CD4-positive, alpha-beta T cell treated with Interleukin-6 for 4 hours (primary cell): ENCODE measurements at regions not wholly inside any gene's neighbourhood (a gene's known extent, or its start where the extent isn't known, plus 50 kb on each side); places are given as distances from the start of the nearest gene placed in this dataset.

Experiments used
- DNase-seq: peaks from one replicate; pipeline ENCODE4 v3.0.0-alpha.2; 2020; ENCODE audit warnings: mixed read lengths

DNA sequence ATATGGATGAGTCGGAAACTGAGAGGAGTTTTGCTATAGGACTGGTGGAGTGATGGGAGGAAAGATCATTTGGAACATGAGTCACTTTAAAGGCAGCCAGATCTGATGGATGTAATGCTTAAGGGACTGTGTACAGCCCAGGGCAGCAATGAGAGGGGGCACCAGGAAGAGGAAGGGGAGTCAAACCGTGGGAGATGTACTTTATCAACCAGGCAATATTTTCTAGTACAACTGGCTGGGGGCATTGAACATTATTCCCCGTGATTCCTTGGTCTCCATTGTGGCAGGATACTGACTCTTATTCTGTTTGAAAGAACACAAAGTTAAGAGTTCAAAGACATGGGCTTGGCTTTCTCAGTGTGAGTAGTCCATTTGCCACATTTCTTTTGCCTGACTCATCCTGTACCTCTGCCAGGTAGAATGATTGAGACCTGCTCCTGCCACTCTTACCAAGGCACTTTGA, 268.2 kb upstream of the NR5A2 start:
- DNase-seq = no peak

DNA sequence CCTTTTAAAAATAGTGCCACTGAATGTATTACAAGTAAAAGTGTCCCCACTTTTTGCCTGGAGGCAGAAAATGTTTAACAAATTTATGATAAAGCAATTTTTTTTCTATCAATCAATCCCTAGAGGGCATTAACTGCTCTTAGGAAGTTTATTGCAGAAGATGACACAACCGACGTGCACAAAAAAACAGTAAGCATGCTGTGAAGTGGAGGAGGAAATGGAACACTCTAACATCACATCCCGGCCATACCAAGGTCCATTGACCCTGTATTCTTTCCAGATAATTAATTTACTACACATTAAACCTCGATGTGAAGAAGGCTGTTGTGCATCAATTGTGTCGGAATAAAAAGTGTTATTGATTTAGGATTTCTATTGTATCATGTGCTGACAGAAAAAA, 264.9 kb upstream of the NR5A2 start:
- DNase-seq = no peak

DNA sequence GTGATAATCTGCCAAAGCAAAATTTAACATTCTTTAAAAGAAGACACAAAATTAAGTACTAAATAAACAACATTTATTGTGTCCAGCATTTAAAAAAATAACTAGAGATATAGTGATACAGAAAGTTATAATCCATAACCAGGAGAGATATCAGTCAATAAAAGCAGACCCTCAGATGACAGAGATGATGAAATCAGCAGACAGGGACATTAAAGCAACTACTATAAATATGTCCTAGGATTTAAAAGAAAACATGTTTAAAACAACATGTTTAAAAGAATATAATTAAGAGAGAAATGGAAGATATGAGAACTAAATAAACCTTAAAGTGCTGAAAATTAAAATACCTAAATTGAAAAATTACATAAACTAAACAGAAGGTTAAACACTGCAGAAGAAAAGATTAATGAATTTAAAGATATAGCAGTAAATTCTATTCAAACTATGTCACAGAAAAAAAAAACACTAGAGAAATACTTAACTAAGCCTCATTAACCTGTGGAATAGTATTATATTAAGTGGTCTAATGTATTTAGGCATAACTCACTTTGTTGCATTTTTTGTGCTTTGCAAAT, 261.2 kb upstream of the NR5A2 start:
- no peak for DNase-seq

DNA sequence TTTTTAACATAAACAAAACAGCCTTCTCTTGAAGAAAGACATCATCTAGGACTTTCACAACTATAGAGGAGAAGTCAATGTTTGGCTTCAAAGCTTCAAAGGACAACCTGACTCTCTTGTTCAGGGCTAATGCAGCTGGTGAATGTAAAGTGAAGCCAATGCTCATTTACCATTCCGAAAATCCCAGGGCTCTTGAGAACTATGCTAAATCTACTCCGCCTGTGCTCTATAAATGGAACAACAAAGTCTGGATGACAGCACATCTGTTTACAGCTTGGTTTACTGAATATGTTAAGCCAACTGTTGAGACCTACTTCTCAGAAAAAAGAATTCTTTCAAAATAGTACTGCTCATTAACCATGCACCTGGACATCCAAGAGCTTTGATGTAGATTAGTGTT, 259.8 kb upstream of the NR5A2 start:
- no peak for DNase-seq

DNA sequence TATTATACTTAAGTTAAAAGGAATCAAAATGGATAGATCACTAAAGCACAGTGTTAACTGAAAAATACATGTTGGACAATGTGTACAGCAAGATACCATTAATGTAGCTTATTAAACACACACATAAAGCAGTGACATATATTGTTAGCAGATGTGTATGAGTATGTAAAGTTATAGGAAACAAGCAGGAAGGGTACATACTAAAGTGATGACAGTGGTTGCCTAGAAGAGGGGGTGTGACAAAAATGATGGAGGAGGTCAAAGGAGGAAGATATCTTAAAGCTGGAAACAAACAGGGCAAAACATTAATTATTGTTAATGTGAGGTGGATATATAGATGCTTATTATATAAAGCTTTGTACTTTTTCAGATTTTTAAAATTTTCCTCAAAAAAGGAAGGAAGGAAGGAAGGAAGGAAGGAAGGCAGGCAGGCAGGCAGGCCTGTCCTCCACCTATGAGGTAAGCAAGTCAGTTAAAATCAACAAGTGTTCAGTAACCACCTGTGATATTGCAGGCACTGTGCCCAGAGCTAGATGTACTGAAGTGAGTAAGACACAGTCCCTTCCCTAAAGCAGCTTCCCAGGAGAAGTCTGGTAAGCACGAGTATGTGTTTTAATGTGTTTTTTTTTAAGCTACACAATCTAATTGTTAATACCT, 252.9 kb upstream of the NR5A2 start:
- no peak for DNase-seq

DNA sequence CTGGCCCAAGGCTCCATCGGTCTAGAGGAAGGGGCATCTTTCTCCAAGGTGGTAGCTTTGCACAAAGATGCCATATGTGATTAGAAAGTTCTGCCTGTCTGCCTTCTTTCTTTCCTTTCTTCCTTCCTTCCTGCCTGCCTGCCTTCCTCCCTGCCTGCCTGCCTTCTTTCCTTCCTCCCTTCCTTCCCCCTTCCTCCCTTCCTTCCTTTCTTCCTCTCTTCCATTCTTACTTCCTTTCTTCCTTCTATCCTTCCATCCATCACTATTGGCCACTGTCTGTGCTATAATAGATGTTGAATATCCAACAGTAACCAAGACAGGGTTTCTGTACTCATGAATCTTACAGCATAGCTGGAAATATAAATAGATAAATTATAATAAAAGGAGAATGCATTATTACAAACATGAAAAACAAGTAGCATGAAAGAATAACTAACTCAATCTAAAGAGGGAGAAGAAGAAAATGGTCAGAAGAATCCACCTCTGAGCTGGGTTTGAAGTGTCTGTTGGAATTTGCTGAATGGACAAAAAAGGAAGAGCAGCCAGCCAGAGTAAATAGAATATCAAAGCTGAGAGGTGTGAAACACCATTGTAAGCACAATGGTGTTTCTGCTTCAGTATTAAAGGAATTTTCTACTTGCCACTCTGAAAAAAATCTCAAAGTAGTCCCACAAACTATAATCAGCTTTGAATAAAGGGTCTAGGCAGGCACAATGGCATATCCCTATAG, 250.6 kb upstream of the NR5A2 start:
- no peak for DNase-seq

DNA sequence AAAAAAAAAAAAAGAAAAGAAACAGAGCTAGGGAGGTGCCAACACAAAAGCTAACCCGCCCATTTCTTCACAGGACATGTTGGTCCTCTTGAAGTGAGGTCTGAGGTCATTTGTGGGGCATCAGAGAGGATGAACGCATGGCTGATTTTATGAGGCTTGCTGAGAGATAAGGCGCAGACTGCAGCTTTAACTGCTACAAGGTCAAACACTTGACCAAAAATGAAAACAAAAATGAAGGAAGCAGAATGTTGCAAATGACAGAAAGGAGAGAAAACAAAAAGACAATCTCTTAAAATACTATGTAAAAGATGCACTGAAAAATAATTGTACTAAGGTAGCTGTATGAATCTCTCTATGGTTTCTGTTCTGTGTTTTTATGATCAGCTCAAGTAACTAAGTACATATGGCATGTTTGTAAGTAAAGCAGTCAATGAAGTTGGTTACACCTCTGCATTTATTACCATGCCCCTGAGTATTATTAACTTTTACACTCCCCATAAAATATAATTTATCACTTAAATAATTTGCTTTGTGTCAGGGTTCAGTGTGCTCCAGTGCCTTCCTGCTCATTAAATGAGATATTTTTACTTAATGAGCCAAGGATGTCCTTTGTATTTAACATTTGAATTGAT, 249.1 kb upstream of the NR5A2 start:
- DNase-seq = no peak

DNA sequence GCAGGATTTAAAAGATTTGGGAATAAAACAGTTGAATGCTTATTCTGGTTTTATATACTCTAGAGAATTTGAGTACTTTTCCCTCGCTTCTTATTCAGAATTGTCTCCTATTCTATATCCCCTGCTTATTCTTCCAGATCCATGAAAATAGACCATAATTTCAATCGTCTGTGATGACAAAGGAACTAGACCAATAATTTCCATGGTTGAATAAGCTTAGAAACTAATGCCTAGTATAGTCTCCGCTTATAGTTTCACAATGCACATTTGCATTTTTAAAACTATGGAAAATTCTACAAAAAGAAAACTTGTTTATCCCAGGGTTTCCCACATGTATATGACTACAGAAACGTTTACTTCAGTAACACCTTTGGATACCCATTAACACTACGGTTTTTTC, 247.4 kb upstream of the NR5A2 start:
- DNase-seq = no peak

DNA sequence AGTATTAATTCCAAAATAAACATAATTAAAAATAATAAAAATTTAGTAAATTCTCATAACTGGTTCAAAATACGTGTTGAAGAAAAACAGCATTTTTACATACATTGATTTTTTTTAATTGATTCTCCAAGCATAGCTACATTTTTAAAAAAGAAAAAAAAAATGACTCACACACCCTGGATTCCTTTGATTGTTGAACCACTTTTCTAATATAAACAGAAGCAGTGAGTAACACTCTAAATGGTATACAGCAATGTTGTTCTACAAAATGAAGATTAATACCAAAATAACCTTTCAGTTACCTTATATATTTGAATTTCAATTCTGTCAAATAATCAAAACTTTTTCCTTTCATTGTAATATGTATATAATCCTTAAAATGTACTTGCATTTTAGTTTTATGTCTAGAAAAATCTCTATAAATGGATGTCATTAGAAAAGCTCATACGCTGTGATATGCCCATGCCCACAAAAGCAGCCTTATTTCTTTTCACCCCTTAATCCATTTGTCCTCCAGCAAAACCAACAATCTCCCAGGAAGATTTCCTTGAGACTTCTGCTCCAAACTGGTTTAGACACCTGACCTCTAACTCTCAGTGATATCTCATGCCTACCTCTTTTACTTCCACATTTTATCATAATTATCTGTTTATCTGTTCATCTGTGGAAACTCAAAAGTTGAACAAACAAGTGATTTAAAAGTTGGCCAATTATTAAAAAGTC, 246.4 kb upstream of the NR5A2 start:
- no peak for DNase-seq

DNA sequence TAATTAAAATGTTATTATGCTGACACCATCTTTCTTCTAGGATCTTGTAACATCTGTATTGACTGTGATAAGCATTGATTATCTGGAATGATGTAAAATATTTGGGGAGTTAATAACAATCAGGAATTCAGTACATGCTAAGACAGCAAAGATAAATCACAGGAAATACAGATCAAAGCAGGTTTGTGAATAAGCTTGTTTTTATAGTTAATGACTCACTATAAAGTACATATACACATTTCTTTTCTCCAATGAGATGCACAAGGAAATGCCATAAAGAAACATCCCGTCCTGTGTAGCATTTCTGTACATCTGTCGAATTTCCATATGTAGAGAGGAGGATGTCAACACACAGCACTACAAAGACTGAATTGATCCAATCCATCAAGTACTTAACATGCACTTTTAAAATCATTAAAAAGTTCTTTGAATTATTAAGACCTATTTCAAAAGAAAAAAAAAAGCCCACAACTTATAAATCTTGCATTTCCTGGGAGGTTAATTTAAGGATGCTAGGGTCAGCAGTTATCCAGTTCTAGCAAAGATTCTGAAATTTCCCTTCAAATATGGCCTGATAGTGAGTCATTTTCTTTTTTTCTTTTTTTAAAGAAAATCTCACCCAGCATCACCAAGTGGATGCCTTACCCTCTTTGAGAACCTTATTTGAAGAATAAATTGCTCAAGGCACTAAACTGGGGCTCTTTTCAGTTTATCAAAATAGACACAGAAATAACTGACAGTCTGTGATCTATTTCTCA, 243.2 kb upstream of the NR5A2 start:
- DNase-seq = no peak

DNA sequence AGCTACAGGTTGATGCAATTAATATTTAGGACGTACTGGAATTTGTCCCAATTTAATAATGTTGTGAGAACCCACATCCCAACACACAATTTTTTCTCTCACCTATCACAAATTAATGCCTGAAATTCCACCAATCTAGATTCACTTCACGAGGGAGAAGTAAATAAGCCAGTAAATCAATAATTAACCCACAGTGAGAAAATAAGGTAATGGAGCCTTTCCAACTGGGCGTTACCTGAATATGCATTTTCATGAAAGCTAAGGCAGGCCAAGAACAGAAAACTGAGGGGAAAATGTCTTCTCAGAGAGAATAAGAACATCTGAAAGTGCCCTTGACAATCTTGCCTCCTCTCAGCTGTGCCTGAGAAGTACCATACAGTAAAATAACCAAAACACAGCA, 240.8 kb upstream of the NR5A2 start:
- DNase-seq = no peak

DNA sequence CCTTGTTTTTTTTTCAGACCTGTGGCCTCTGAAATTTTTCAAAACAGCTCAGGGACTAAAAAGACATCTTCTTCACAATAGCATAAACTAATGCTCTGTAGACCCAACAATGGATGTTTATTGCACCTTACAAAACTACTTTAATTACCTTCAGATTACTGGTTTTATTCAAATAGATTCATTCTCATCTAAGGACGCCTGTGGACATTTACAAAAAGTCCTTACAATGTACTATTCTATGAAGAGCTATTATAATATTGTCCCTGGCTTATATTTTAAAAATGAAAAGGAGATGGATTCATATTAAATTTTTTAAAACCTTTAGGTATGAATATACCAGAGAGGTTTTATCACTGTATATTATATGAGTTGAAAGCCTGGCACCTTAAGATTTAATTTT, 238.4 kb upstream of the NR5A2 start:
- DNase-seq = no peak

DNA sequence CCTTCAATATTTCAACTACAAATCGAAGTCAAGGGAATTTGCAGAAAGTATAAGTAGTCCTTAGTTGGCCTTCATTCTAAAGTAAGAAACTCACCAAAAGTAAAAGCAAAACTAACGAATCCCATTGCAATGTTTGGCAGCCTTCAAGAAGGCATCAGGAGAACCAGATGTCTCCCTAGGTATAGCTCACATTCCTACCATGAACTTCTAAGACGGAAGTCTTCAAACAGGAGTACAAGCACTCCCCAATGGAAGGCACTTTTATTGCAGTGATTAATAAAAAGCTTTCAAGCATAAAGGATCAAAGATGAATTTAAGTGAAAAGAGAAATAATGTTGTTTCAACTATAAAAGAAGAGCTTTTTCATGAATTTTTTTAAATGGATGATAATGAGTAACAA, 236.0 kb upstream of the NR5A2 start:
- no peak for DNase-seq

DNA sequence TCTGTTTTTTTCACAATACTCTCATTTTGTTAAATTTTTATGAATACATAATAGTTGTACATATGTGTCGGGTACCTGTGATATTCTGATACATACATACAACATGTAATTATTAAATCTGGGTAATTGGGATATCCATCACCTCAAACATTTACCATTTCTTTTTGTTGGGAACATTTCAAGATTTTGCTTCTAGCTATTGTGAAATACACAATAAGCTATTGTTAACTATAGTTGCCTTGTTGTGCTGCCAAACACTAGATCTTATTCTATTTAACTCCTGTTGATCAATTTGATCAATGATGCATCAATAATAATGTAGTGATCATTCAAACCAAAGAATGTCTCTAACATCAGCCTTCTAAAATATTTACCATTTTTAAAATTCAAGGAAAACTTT, 234.6 kb upstream of the NR5A2 start:
- DNase-seq = no peak

DNA sequence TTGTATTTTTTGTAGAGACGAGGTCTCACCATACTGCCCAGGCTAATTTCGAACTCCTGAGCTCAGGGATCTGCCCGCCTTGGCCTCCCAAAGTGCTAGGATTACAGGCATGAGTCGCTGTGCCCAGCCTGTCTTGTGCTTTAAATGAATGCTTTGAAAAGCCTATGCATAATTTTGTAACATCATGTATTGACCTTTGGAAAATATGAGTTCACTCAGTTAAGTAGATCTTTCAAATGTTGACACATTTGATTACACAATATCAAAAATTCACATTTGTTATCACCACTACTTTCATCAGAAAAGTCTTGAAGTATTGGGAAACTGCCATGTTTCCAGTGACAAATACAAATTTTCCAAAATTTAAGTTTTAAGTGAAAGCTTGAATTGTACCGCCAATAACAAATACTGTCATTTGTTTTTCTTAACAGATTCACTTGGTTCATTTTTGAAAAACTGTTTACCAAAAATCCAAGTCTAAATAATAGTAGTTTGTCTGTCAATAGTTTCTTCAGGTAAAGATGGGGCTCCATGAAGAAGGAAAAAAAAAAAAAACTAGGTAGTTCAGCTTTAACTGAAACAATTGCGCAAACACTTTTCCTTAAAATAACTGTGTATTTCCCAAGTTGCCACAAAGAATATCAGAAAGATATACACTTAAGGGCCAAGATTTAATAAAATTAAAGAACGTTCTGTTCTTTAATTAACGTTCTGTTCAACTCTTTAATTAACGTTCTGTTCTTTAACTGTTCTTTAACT, 233.2 kb upstream of the NR5A2 start:
- DNase-seq = no peak

DNA sequence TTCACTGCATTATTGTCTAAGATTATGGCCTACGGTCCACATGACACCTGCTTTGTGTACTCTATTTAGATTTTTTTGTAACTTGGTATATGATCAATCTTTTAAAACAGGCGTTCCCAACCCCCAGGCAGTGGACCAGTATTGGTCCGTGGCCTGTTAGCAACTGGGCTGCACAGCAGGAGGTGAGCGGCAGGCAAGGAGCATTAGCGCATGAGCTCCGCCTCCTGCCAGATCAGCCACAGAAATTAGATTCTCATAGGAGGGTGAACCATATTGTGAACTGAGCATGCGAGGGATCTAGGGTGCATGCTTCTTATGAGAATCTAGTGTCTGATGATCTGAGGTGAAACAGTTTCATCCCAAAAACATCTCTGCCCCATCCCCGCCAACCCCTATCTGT, 228.4 kb upstream of the NR5A2 start:
- no peak for DNase-seq

DNA sequence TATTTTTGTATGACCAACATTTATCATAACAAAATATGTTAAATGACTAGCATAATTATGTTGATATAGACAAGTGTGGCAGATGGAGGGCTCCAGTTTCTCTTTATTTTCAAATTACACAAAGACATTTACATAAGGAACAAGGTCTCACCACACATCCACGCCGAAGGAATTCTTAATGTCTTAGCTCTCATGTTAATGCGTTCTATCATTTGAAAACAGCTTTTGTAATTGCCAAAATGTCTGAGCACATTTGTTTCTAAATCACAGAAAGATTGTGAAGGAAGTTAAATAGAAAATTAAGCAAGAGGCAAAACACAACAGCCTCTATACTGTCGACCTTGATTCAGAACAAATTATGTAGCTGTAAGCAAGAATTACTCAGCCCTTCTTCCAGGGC, 223.0 kb upstream of the NR5A2 start:
- DNase-seq = no peak

DNA sequence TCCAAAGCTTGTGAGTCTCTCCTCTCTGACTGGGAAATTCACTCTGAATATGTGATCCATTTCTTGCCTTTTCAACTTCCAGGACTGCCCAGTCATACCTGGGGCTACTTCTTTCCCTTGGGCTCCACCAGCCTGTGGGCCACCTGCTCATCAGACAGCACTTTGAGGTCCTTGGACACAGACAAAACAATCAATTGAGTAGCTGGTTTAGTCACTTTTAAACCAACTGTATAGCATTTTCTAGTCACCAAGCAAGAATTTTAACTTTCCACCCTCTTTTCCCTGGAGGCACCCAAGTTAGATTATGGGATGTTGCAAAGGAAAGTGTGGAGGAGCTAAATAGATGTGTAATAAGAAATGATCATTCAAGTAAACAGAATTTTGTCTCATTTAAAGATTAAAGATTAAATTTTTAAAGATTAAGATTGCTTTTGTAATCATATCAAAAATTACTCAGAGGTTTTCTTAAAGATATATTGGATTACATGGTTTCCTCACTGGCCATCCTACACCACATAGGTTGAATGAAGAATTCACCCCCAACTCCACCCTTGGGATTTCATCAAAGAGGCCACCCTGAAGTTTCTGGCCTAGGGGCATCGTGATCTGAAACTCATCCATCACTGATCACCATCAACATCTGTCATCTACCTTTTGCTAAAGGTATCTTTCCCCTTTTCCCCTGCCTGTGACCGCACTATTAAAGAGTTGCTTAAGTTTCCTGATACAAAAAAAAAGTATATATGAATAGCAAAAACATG, 219.2 kb upstream of the NR5A2 start:
- no peak for DNase-seq

DNA sequence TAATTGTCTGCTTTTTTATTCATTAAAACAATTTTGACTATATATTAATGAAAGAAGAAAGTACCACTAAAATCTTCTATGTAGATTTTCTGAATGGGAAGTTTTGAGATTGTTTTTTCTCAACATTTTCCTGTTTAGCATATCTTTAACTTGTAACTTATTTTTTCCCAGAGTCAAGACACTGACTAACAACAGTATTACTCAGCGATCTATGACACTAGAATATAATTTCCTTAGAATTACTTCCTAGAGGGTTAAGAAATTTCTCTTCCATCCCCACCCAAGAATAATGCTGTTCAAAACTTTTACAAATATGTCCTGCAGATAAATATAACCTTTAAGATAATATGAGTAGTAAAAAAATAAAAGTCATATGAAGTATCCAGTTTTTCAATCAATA, 218.2 kb upstream of the NR5A2 start:
- no peak for DNase-seq

DNA sequence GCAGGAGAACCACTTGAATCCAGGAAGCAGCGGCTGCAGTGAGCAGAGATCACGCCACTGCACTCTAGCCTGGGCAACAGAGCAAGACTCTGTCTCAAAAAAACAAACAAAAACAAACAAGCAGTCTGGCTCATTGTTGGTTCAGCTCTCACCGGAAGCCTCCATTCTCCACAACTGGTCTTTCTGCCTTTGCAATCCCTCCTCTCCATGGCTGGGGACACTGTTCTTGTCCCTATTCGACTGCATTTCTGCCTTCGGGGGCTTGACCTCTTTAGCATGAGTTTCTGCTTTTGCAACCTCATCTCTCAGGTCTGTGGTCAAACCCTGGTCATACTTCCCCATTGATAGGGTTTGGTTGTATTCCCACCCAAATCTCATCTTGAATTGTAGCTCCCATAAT, 216.3 kb upstream of the NR5A2 start:
- no peak for DNase-seq

DNA sequence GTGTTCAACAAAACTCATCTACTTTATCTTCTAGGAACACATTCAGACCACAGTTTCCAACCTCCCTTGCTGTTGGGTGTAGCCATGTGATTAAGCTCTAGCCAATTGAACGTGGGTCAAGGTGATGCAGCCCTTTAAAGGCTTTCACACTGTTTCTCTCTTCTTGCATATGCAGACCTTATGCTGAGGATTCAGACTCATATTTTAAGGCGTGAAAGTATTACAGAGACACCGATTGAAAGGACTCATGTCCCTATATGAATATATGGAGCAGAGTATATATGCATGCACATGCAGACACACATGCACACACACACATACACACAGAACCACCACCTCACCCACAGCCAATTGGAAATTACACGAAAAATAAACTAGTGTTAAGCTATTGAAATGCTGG, 214.3 kb upstream of the NR5A2 start:
- no peak for DNase-seq
